B cell (primary cell): ENCODE measurements at regions not wholly inside any gene's neighbourhood (a gene's known extent, or its start where the extent isn't known, plus 50 kb on each side); places are given as distances from the start of the nearest gene placed in this dataset.

Experiments used
- ATAC-seq: fragments of 200-7000 bp; cut with Tn5 transposase; one replicate; pipeline ENCODE4 v1.10.0; 2021; ENCODE audit warnings: low read depth, mild to moderate bottlenecking, moderate number of reproducible peaks, moderate library complexity
- CTCF ChIA-PET: fragments of 350-600 bp; sonication (Branson Sonifier 250); formaldehyde crosslinking; loops from one replicate; lab custom pipeline; 2021; ENCODE audit warnings: antibody characterized with exemption, inconsistent platforms; lab: Charles Lee
- POLR2A ChIA-PET: fragments of 350-600 bp; sonication (Branson Sonifier 250); formaldehyde crosslinking; loops from one replicate; lab custom pipeline; 2021; ENCODE audit warnings: antibody characterized with exemption; lab: Charles Lee
- DNase-seq: peaks from one replicate; pipeline ENCODE4 v3.0.0; 2013
- H2AFZ ChIP-seq: 2 replicates; pipeline ENCODE4 v1.6.1; 2012; ENCODE audit warnings: mild to moderate bottlenecking, low read depth, low read length; ENCODE audit not compliant: insufficient read depth, poor library complexity, severe bottlenecking
- H3K27ac ChIP-seq, 2 donors: 1 replicate in 1 of 2; 2 replicates in 1 of 2; pipeline ENCODE4 v1.5.1; 2012 to 2013; ENCODE audit warnings: low read length in 2 of 2, mild to moderate bottlenecking in 2 of 2, moderate library complexity in 1 of 2
- H3K27me3 ChIP-seq, 4 experiments: fragments of 200-600 bp in 1 of 4; sonication (generic) in 1 of 4; replicated peaks in 1 of 4; 1 replicate in 2 of 4; 2 replicates in 2 of 4; pipeline versions ENCODE4 v1.6.1 to v1.7.0; 2013 to 2016; ENCODE audit warnings: low read length in 3 of 4, mild to moderate bottlenecking in 2 of 4, mixed read lengths in 1 of 4, moderate library complexity in 1 of 4; ENCODE audit not compliant: insufficient read depth in 4 of 4, control insufficient read depth in 3 of 4; ENCODE audit errors: control extremely low read depth in 1 of 4
- H3K36me3 ChIP-seq, 2 experiments: replicated peaks in 1 of 2; 1 replicate in 1 of 2; 2 replicates in 1 of 2; pipeline versions ENCODE4 v1.6.1 to v1.7.1; 2013; ENCODE audit warnings: low read length in 1 of 2; ENCODE audit not compliant: insufficient read depth in 2 of 2, control insufficient read depth in 1 of 2; ENCODE audit errors: control extremely low read depth in 1 of 2, extremely low read depth in 1 of 2
- H3K4me1 ChIP-seq, 2 donors: fragments of 200-600 bp in 1 of 2; sonication (generic) in 1 of 2; 1 replicate in 1 of 2; 2 replicates in 1 of 2; pipeline versions ENCODE4 v1.5.1 to v1.6.1; 2013 to 2017; ENCODE audit warnings: low read length in 2 of 2; ENCODE audit not compliant: control insufficient read depth in 2 of 2, insufficient read depth in 2 of 2
- H3K4me2 ChIP-seq: replicated peaks from 2 replicates; pipeline ENCODE3; 2012; ENCODE audit warnings: mild to moderate bottlenecking, low read depth, low read length; ENCODE audit not compliant: poor library complexity, severe bottlenecking
- H3K4me3 ChIP-seq, 5 experiments: fragments of 200-600 bp in 1 of 5; sonication (generic) in 1 of 5; 1 replicate in 3 of 5; 2 replicates in 2 of 5; pipeline versions ENCODE4 v1.5.1 to v1.7.0; 2011 to 2016; ENCODE audit warnings: low read length in 4 of 5, mild to moderate bottlenecking in 4 of 5, low read depth in 2 of 5, control low read depth in 1 of 5, moderate library complexity in 1 of 5; ENCODE audit not compliant: insufficient read depth in 1 of 5; ENCODE audit errors: control extremely low read depth in 1 of 5, extremely low read depth in 1 of 5
- H3K79me2 ChIP-seq: fragments of 200-600 bp; sonication (generic); one replicate; pipeline ENCODE4 v1.6.0; 2016; ENCODE audit warnings: low read length; ENCODE audit not compliant: control insufficient read depth, insufficient read depth
- H3K9ac ChIP-seq: fragments of 200-600 bp; sonication (generic); 2 replicates; pipeline ENCODE4 v1.6.1; 2017; ENCODE audit warnings: mild to moderate bottlenecking, low read length, moderate library complexity
- H3K9me3 ChIP-seq, 3 donors: one replicate each; pipeline versions ENCODE4 v1.6.1 to v1.7.1; 2013; ENCODE audit warnings: low read length in 2 of 3; ENCODE audit not compliant: control insufficient read depth in 2 of 3, insufficient read depth in 1 of 3; ENCODE audit errors: control extremely low read depth in 1 of 3
- H4K20me1 ChIP-seq: 2 replicates; pipeline ENCODE4 v1.6.0; 2012; ENCODE audit warnings: mild to moderate bottlenecking, low read length; ENCODE audit not compliant: insufficient read depth, control insufficient read depth, poor library complexity, severe bottlenecking
- H3K27ac Mint-ChIP-seq: one replicate; pipeline ENCODE4 v1.8.0; 2021; ENCODE audit warnings: mixed read lengths
- H3K27me3 Mint-ChIP-seq: one replicate; pipeline ENCODE4 v1.8.0; 2021; ENCODE audit warnings: mixed read lengths
- H3K4me1 Mint-ChIP-seq: one replicate; pipeline ENCODE4 v1.8.0; 2021; ENCODE audit warnings: mixed read lengths
- H3K4me3 Mint-ChIP-seq: one replicate; pipeline ENCODE4 v1.8.0; 2021; ENCODE audit warnings: mixed read lengths
- H3K9me3 Mint-ChIP-seq: one replicate; pipeline ENCODE4 v1.8.0; 2022; ENCODE audit warnings: mixed read lengths; ENCODE audit not compliant: insufficient read depth
- EZH2 ChIP-seq: IDR thresholded peaks from 2 replicates; pipeline ENCODE4 v1.6.1; 2012; ENCODE audit warnings: borderline replicate concordance, low read depth, mild to moderate bottlenecking, moderate library complexity, low read length; ENCODE audit not compliant: insufficient read depth, poor library complexity, severe bottlenecking
- WGBS: methylation state at CpG from one replicate; pipeline ENCODE4 v1.1.5; 2013; ENCODE audit warnings: missing lambda C conversion rate; ENCODE audit not compliant: insufficient coverage; 5-methylcytosine and 5-hydroxymethylcytosine counted together
- intact Hi-C: fragments of 100-400 bp; cut with micrococcal nuclease; formaldehyde crosslinking; loops from one replicate; pipeline ENCODE4 v1.10.0; 2022
- TF ChIP-seq, protein P1 (sequence below): fragments of 200-600 bp; IDR thresholded peaks from one replicate; pipeline ENCODE4 v1.8.0; 2022; ENCODE audit warnings: antibody characterized with exemption, mild to moderate bottlenecking

DNA sequence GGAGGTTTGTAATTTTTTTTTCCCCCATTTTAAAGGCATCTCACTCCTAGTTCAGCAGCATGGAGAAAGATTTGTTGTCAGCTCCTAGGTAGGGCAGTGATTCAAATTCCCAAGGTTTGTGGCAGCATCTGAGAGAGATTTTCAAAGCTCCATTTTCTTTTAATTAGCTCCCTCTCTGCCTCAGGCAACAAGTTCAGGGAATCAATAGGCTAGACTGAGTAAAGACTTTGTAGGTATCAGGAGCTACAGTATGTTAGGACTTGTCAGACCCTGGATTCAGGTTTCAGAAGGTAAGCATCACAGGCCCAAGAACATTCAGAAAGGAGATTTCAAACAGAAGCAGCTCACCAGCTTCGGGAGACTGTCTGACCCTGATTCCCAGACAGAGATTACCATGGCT is 273.3 kb upstream of the ERBB4 start:
- Histone ChIP-seq H3K4me2 (no peak overlapping the region), H2AFZ (no peak overlapping the region), H3K9ac (no peak overlapping the region), H3K79me2 (no peaks in the 10 kb centered on the region), H3K36me3 (no peaks in the 10 kb centered on the region), H3K27ac (no peak overlapping the region), H3K4me3 (no peak overlapping the region), H3K27me3 (no peaks in the 10 kb centered on the region), H3K4me1 (no peaks in the 10 kb centered on the region), H3K9me3 (no peaks in the 10 kb centered on the region), H4K20me1 (no peaks in the 10 kb centered on the region)
- ATAC-seq (no peak), DNase-seq (no peak)
- TF ChIP-seq EZH2: no peak
- TF ChIP-seq, protein P1, sequence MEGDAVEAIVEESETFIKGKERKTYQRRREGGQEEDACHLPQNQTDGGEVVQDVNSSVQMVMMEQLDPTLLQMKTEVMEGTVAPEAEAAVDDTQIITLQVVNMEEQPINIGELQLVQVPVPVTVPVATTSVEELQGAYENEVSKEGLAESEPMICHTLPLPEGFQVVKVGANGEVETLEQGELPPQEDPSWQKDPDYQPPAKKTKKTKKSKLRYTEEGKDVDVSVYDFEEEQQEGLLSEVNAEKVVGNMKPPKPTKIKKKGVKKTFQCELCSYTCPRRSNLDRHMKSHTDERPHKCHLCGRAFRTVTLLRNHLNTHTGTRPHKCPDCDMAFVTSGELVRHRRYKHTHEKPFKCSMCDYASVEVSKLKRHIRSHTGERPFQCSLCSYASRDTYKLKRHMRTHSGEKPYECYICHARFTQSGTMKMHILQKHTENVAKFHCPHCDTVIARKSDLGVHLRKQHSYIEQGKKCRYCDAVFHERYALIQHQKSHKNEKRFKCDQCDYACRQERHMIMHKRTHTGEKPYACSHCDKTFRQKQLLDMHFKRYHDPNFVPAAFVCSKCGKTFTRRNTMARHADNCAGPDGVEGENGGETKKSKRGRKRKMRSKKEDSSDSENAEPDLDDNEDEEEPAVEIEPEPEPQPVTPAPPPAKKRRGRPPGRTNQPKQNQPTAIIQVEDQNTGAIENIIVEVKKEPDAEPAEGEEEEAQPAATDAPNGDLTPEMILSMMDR: no peak
- CTCF ChIA-PET: interaction anchor here (0.8 kb wide), 1 partner anchor 549 kb away, joined by 3 read pairs; no protein-coding TSS in a partner anchor
- no peaks in the 10 kb centered on the region for H3K9me3 Mint-ChIP-seq
- H3K4me1 Mint-ChIP-seq: peaks cover 4% of the 10 kb centered on the region
- intact Hi-C loops: no loop called here
- 67% methylated on average over 1 of the region's 1 CpG for WGBS
- no peak overlapping the region for H3K27ac Mint-ChIP-seq
- POLR2A ChIA-PET: no interaction called here
- H3K4me3 Mint-ChIP-seq: no peak overlapping the region
- no peaks in the 10 kb centered on the region for H3K27me3 Mint-ChIP-seq

DNA sequence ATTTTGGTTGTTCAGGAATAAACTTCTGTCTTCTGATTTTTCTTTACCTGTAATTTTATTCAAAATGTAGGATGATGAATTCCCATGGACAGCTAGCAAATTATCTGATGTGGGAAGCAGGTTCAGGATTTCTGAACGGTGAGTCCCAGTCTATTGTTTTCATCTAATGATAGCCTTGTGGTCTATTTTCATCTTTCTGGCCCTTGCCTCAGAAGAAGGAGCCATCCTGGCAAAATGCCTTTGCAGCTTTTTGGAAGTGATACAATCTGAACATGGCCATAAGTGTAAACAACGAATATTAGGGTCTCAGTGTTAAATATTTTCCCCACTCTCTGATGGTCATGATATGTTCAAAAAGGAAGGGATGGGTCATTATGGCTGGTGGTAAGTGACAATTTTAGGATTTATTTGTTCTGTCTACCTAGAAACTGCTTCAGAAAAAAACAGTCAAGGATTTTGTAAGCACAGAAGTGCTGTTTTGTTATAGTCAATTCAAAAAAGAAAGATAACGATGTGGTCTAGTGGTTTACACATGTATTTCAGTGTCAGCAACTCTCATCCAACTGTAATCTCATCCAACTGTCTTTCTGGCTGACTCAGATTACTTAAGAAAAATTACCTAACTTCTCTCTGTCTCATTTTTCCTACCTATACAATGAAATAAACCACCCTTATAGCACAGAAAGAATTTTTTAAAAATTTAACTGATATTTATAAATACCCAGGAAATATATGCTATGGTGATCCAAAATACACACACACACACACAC is 272.6 kb upstream of the ERBB4 start:
- H3K4me1 ChIP-seq: no peaks in the 10 kb centered on the region
- ATAC-seq: no peak

More for the DNA sequence above, 272.6 kb upstream of the ERBB4 start:
- Histone ChIP-seq H3K4me3 (no peak overlapping the region), H3K4me2 (no peak overlapping the region), H3K27me3 (no peaks in the 10 kb centered on the region), H3K9me3 (no peaks in the 10 kb centered on the region), H3K27ac (no peak overlapping the region), H3K36me3 (no peaks in the 10 kb centered on the region), H3K9ac (no peak overlapping the region), H2AFZ (no peak overlapping the region), H4K20me1 (no peaks in the 10 kb centered on the region), H3K79me2 (no peaks in the 10 kb centered on the region)
- Mint-ChIP-seq H3K4me3 (no peak overlapping the region), H3K27me3 (no peaks in the 10 kb centered on the region), H3K9me3 (no peaks in the 10 kb centered on the region), H3K4me1 (peaks cover 4% of the 10 kb centered on the region), H3K27ac (no peak overlapping the region)
- CTCF ChIA-PET: no interaction called here
- no peak for TF ChIP-seq EZH2
- TF ChIP-seq, protein P1: no peak
- intact Hi-C loops: no loop called here
- DNase-seq: no peak
- WGBS: 80% methylated on average over 1 of the region's 3 CpGs
- POLR2A ChIA-PET: no interaction called here
